ENCODE measurements at regions not wholly inside any gene's neighbourhood (a gene's known extent, or its start where the extent isn't known, plus 50 kb on each side); places are given as distances from the start of the nearest gene placed in this dataset.

GRCh38 chr13:76386321-76386720 is 499.9 kb downstream of the KCTD12 start:
- no peaks in the 10 kb centered on the region for H3K27me3 ChIP-seq (ENCODE audit: control insufficient read depth, insufficient read depth, low read length)
- FAIRE-seq (no peak), DNase-seq (no peak)
- H3K36me3 ChIP-seq (ENCODE audit: control insufficient read depth in 2 of 3, insufficient read depth in 3 of 3, low read length in 3 of 3), result no peaks in the 10 kb centered on the region
- no peaks in the 10 kb centered on the region for H3K9me3 ChIP-seq (ENCODE audit: control insufficient read depth in 2 of 3, insufficient read depth in 1 of 3, low read length in 3 of 3)
- no peak for TF ChIP-seq CTCF (IDR thresholded peaks at IDR 0.05; ENCODE audit: borderline replicate concordance, extremely low read depth, insufficient read depth)
- H3K27ac ChIP-seq (ENCODE audit: low read depth in 2 of 2, low read length in 2 of 2), result no peak overlapping the region
- no peak overlapping the region for H3K4me3 ChIP-seq (ENCODE audit: low read length in 3 of 3)
- intact Hi-C loops (cut with DNase I), result no loop called here
- no peaks in the 10 kb centered on the region for H3K4me1 ChIP-seq (ENCODE audit: control insufficient read depth in 2 of 3, insufficient read depth in 2 of 3, low read depth in 1 of 3, low read length in 3 of 3)
- no peak overlapping the region for H3K9ac ChIP-seq (ENCODE audit: low read length in 3 of 3)

- no peaks in the 10 kb centered on the region for H3K36me3 ChIP-seq (ENCODE audit: control insufficient read depth in 2 of 3, insufficient read depth in 3 of 3, low read length in 3 of 3)
- no peak overlapping the region for H3K27ac ChIP-seq (ENCODE audit: low read depth in 2 of 2, low read length in 2 of 2)
- no peaks in the 10 kb centered on the region for H3K9me3 ChIP-seq (ENCODE audit: control insufficient read depth in 2 of 3, insufficient read depth in 1 of 3, low read length in 3 of 3)
- H3K4me1 ChIP-seq (ENCODE audit: control insufficient read depth in 2 of 3, insufficient read depth in 2 of 3, low read depth in 1 of 3, low read length in 3 of 3), result no peaks in the 10 kb centered on the region
- H3K9ac ChIP-seq (ENCODE audit: low read length in 3 of 3), result no peak overlapping the region
- DNase-seq (no peak), FAIRE-seq (no peak)
- H3K4me3 ChIP-seq (ENCODE audit: low read length in 3 of 3), result no peak overlapping the region
- no peaks in the 10 kb centered on the region for H3K27me3 ChIP-seq (ENCODE audit: control insufficient read depth, insufficient read depth, low read length)
- no peak for TF ChIP-seq CTCF (IDR thresholded peaks at IDR 0.05; ENCODE audit: borderline replicate concordance, extremely low read depth, insufficient read depth)
- intact Hi-C loops (cut with DNase I), result no loop called here
Measured at GRCh38 chr13:76385586-76385985, 500.6 kb downstream of the KCTD12 start.

- no peak overlapping the region for H3K27ac ChIP-seq (ENCODE audit: low read depth in 2 of 2, low read length in 2 of 2)
- H3K9ac ChIP-seq (ENCODE audit: low read length in 3 of 3), result no peak overlapping the region
- H3K9me3 ChIP-seq (ENCODE audit: control insufficient read depth in 2 of 3, insufficient read depth in 1 of 3, low read length in 3 of 3), result no peaks in the 10 kb centered on the region
- intact Hi-C loops (cut with DNase I), result no loop called here
- no peaks in the 10 kb centered on the region for H3K36me3 ChIP-seq (ENCODE audit: control insufficient read depth in 2 of 3, insufficient read depth in 3 of 3, low read length in 3 of 3)
- no peak overlapping the region for H3K4me3 ChIP-seq (ENCODE audit: low read length in 3 of 3)
- FAIRE-seq (no peak), DNase-seq (peak in 3 of 5 donors; percentile 13 to 54 (median 15))
- H3K27me3 ChIP-seq (ENCODE audit: control insufficient read depth, insufficient read depth, low read length), result no peaks in the 10 kb centered on the region
- no peak for TF ChIP-seq CTCF (IDR thresholded peaks at IDR 0.05; ENCODE audit: borderline replicate concordance, extremely low read depth, insufficient read depth)
- no peaks in the 10 kb centered on the region for H3K4me1 ChIP-seq (ENCODE audit: control insufficient read depth in 2 of 3, insufficient read depth in 2 of 3, low read depth in 1 of 3, low read length in 3 of 3)
Measured at GRCh38 chr13:76383676-76384461, 502.3 kb downstream of the KCTD12 start.

Measured in kidney (tissue), 13 donors.